KMS-11 (cell line): ENCODE measurements at regions not wholly inside any gene's neighbourhood (a gene's known extent, or its start where the extent isn't known, plus 50 kb on each side); places are given as distances from the start of the nearest gene placed in this dataset.

Experiments used
- H2AFZ ChIP-seq: fragments of 200-600 bp; sonication (generic); 2 replicates; pipeline ENCODE4 v1.6.1; 2016; ENCODE audit warnings: antibody characterized with exemption, mixed run types, low read depth
- H3K27ac ChIP-seq: fragments of 200-600 bp; sonication (generic); 2 replicates; pipeline ENCODE4 v1.6.1; 2016; ENCODE audit warnings: mild to moderate bottlenecking, mixed run types
- H3K27me3 ChIP-seq: fragments of 200-600 bp; sonication (generic); 2 replicates; pipeline ENCODE4 v1.6.1; 2017; ENCODE audit warnings: mild to moderate bottlenecking, low read depth, mixed run types, moderate library complexity; ENCODE audit not compliant: insufficient read depth
- H3K36me3 ChIP-seq: fragments of 200-600 bp; sonication (generic); 2 replicates; pipeline ENCODE4 v1.6.1; 2017; ENCODE audit warnings: mild to moderate bottlenecking, mixed run types; ENCODE audit not compliant: insufficient read depth
- H3K4me1 ChIP-seq: fragments of 200-600 bp; sonication (generic); 2 replicates; pipeline ENCODE4 v1.6.1; 2016; ENCODE audit warnings: mild to moderate bottlenecking, low read depth, mixed run types; ENCODE audit not compliant: poor library complexity, severe bottlenecking
- H3K4me2 ChIP-seq: fragments of 200-600 bp; sonication (generic); 2 replicates; pipeline ENCODE4 v1.7.0; 2016; ENCODE audit warnings: mild to moderate bottlenecking, mixed run types
- H3K4me3 ChIP-seq: fragments of 200-600 bp; sonication (generic); IDR thresholded peaks from 2 replicates; pipeline ENCODE4 v1.6.1; 2017; ENCODE audit warnings: low read depth, low read length, mixed read lengths; ENCODE audit not compliant: insufficient read depth
- H3K79me2 ChIP-seq: fragments of 200-600 bp; sonication (generic); 2 replicates; pipeline ENCODE4 v1.6.1; 2016; ENCODE audit warnings: low read depth, mixed run types; ENCODE audit not compliant: insufficient read depth
- H3K9ac ChIP-seq: fragments of 200-600 bp; sonication (generic); 2 replicates; pipeline ENCODE4 v1.6.1; 2016; ENCODE audit warnings: mild to moderate bottlenecking, mixed run types
- H4K20me1 ChIP-seq: fragments of 200-600 bp; sonication (generic); 2 replicates; pipeline ENCODE4 v1.6.1; 2016; ENCODE audit warnings: mild to moderate bottlenecking, mixed run types; ENCODE audit not compliant: insufficient read depth
- TF ChIP-seq, protein P1 (sequence below): fragments of 200-600 bp; sonication (generic); conservative IDR thresholded peaks from 2 replicates; pipeline ENCODE4 v1.6.1; 2017; ENCODE audit warnings: low read depth, mild to moderate bottlenecking, antibody characterized with exemption, low read length, moderate library complexity, mixed read lengths

- Histone ChIP-seq H3K4me1 (no peaks in the 10 kb centered on the region), H3K9ac (no peak overlapping the region), H3K4me3 (no peak overlapping the region), H3K27me3 (no peaks in the 10 kb centered on the region), H3K79me2 (no peaks in the 10 kb centered on the region), H3K4me2 (no peak overlapping the region), H3K36me3 (no peaks in the 10 kb centered on the region), H2AFZ (no peak overlapping the region), H4K20me1 (no peaks in the 10 kb centered on the region), H3K27ac (no peak overlapping the region)
- TF ChIP-seq, protein P1, sequence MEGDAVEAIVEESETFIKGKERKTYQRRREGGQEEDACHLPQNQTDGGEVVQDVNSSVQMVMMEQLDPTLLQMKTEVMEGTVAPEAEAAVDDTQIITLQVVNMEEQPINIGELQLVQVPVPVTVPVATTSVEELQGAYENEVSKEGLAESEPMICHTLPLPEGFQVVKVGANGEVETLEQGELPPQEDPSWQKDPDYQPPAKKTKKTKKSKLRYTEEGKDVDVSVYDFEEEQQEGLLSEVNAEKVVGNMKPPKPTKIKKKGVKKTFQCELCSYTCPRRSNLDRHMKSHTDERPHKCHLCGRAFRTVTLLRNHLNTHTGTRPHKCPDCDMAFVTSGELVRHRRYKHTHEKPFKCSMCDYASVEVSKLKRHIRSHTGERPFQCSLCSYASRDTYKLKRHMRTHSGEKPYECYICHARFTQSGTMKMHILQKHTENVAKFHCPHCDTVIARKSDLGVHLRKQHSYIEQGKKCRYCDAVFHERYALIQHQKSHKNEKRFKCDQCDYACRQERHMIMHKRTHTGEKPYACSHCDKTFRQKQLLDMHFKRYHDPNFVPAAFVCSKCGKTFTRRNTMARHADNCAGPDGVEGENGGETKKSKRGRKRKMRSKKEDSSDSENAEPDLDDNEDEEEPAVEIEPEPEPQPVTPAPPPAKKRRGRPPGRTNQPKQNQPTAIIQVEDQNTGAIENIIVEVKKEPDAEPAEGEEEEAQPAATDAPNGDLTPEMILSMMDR = no peak
Measured at GRCh38 chr1:38609166-38610025, 250.2 kb downstream of the RRAGC start.

DNA sequence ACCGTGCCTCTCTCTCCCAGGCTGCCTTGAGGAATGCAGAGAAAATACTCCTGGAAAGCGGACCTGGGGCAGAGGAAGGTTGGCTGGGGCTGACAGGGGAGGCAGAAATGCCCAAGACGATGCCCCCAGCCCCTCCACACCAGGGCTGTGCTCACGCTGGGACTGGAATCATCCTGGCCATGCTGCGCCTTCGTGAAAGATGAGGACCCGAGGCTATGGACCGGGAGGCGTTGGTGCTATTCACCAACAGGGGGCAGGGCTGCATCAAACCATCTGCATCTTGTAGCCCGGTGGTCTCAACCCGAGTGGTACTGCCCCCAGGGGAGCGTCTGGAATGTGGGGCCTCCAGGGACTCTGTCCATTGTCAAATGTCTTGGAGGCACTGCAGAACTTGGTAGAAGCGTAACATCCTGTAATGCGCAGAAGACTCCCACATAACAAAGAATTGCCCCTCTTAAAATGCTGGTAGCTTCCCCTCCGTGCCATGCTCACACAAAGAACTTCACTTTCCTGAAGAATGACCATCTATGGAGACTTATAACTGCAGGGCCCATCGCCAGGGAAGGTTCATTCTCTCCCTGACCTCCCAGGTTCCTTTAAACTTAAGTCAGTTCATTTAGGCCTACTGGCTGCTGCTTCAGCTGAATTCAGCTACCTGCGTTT lies 251.2 kb downstream of the RRAGC start:
- Histone ChIP-seq H3K4me3 (no peak overlapping the region), H3K4me2 (no peak overlapping the region), H3K4me1 (no peaks in the 10 kb centered on the region), H2AFZ (no peak overlapping the region), H3K79me2 (no peaks in the 10 kb centered on the region), H3K27me3 (no peaks in the 10 kb centered on the region), H3K36me3 (no peaks in the 10 kb centered on the region), H4K20me1 (no peaks in the 10 kb centered on the region), H3K27ac (no peak overlapping the region), H3K9ac (no peak overlapping the region)
- TF ChIP-seq, protein P1 = 0 out of 2 replicates have a peak, but pooled peaks have one; percentile 25

DNA sequence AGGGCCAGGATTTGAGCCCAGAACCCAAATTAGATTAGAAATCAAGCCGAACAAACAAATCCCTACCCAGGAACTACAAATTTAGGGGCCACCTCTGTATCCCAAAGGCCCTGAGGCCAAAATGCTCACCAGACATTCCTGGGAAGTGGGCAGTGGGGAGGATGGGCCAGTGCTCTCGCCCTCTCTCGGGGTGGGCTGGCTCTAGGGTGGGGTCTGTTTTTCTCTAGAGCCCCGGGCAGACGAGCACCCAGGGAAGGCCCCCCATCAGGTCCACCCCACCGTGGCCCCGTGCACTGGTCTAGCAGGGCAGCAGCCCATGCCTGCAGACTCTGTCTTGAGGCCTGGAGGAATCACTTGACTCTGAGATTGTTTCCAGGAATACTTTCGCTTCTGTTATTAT lies 252.0 kb downstream of the RRAGC start:
- H3K4me1 ChIP-seq = no peaks in the 10 kb centered on the region
- H4K20me1 ChIP-seq = no peaks in the 10 kb centered on the region
- no peaks in the 10 kb centered on the region for H3K27me3 ChIP-seq
- H3K36me3 ChIP-seq = no peaks in the 10 kb centered on the region
- TF ChIP-seq, protein P1 = no peak
- H3K79me2 ChIP-seq = no peaks in the 10 kb centered on the region
- no peak overlapping the region for H3K4me2 ChIP-seq
- H3K9ac ChIP-seq = no peak overlapping the region
- no peak overlapping the region for H3K27ac ChIP-seq
- no peak overlapping the region for H2AFZ ChIP-seq
- no peak overlapping the region for H3K4me3 ChIP-seq

- TF ChIP-seq, protein P1 = no peak
Measured at GRCh38 chr1:38605063-38605462, 254.5 kb downstream of the RRAGC start.

More at GRCh38 chr1:38605063-38605462, 254.5 kb downstream of the RRAGC start:
- H3K27me3 ChIP-seq = no peaks in the 10 kb centered on the region
- no peaks in the 10 kb centered on the region for H3K4me1 ChIP-seq
- H3K4me2 ChIP-seq = no peak overlapping the region
- no peak overlapping the region for H3K27ac ChIP-seq
- no peak overlapping the region for H3K9ac ChIP-seq
- no peak overlapping the region for H3K4me3 ChIP-seq
- no peaks in the 10 kb centered on the region for H3K79me2 ChIP-seq
- no peaks in the 10 kb centered on the region for H3K36me3 ChIP-seq
- H4K20me1 ChIP-seq = no peaks in the 10 kb centered on the region
- H2AFZ ChIP-seq = no peak overlapping the region
